WI38 (cell line): ENCODE measurements at regions not wholly inside any gene's neighbourhood (a gene's known extent, or its start where the extent isn't known, plus 50 kb on each side); places are given as distances from the start of the nearest gene placed in this dataset.

Experiments
- H3K4me3 ChIP-seq: 2 replicates; pipeline ENCODE4 v1.5.1; 2011; ENCODE audit warnings: low read depth, mild to moderate bottlenecking, control low read depth, low read length
- CTCF ChIP-seq: IDR thresholded peaks from 2 replicates; pipeline ENCODE4 v1.5.1; 2012; ENCODE audit warnings: low read depth, mild to moderate bottlenecking, control low read depth, low read length

- no peak overlapping the region for H3K4me3 ChIP-seq
- TF ChIP-seq CTCF = no peak
These were observed 144.7 kb upstream of the RGMA start for GRCh38 chr15:93233710-93234109.

GRCh38 chr15:93232845-93233244 lies 143.8 kb upstream of the RGMA start:
- no peak overlapping the region for H3K4me3 ChIP-seq
- TF ChIP-seq CTCF = no peak

GRCh38 chr15:93231994-93232393 lies 143.0 kb upstream of the RGMA start:
- TF ChIP-seq CTCF = no peak
- H3K4me3 ChIP-seq = no peak overlapping the region

- no peak for TF ChIP-seq CTCF
- no peak overlapping the region for H3K4me3 ChIP-seq
These were observed 142.4 kb upstream of the RGMA start for GRCh38 chr15:93231261-93231925.

GRCh38 chr15:93228546-93228945 lies 139.5 kb upstream of the RGMA start:
- no peak overlapping the region for H3K4me3 ChIP-seq
- TF ChIP-seq CTCF = no peak

GRCh38 chr15:93223803-93224202 lies 134.8 kb upstream of the RGMA start:
- no peak for TF ChIP-seq CTCF
- H3K4me3 ChIP-seq = no peak overlapping the region

GRCh38 chr15:93221759-93222158 lies 132.7 kb upstream of the RGMA start:
- no peak for TF ChIP-seq CTCF
- no peak overlapping the region for H3K4me3 ChIP-seq
